Loucy (cell line): ENCODE measurements at regions not wholly inside any gene's neighbourhood (a gene's known extent, or its start where the extent isn't known, plus 50 kb on each side); places are given as distances from the start of the nearest gene placed in this dataset.
"Not testable (repeated sequence)": the region's sequence is repeated elsewhere in the genome, so short reads cannot be mapped to it uniquely, and the experiment has no call there.

Source experiments
- H2AFZ ChIP-seq: fragments of 200-600 bp; sonication (generic); 2 replicates; pipeline ENCODE4 v1.6.0; 2016; ENCODE audit warnings: antibody characterized with exemption, mild to moderate bottlenecking, low read length, moderate library complexity
- H3F3A ChIP-seq: fragments of 200-600 bp; 2 replicates; pipeline ENCODE4 v1.6.0; 2016; ENCODE audit warnings: antibody characterized with exemption, low read depth, mild to moderate bottlenecking
- H3K27me3 ChIP-seq: fragments of 200-600 bp; sonication (generic); 2 replicates; pipeline ENCODE4 v1.6.1; 2014; ENCODE audit warnings: low read length, mild to moderate bottlenecking; ENCODE audit not compliant: insufficient read depth, poor library complexity, severe bottlenecking
- H3K36me3 ChIP-seq: fragments of 200-600 bp; sonication (generic); 2 replicates; pipeline ENCODE4 v1.6.1; 2016; ENCODE audit warnings: low read length; ENCODE audit not compliant: insufficient read depth
- H3K4me1 ChIP-seq: fragments of 200-600 bp; sonication (generic); 2 replicates; pipeline ENCODE4 v1.5.1; 2014; ENCODE audit warnings: low read length, mild to moderate bottlenecking; ENCODE audit not compliant: insufficient read depth, poor library complexity, severe bottlenecking
- H3K4me2 ChIP-seq: fragments of 200-600 bp; sonication (generic); 2 replicates; pipeline ENCODE4 v1.6.0; 2014; ENCODE audit warnings: antibody characterized with exemption, low read length, low read depth, mild to moderate bottlenecking; ENCODE audit not compliant: poor library complexity, severe bottlenecking
- H3K4me3 ChIP-seq: fragments of 200-600 bp; sonication (generic); 2 replicates; pipeline ENCODE4 v1.5.1; 2014; ENCODE audit warnings: low read length, mild to moderate bottlenecking, mixed read lengths; ENCODE audit not compliant: poor library complexity, severe bottlenecking
- H3K79me2 ChIP-seq: fragments of 200-600 bp; sonication (generic); 2 replicates; pipeline ENCODE4 v1.6.1; 2014; ENCODE audit warnings: low read length; ENCODE audit not compliant: insufficient read depth
- H3K9ac ChIP-seq: fragments of 200-600 bp; sonication (generic); 2 replicates; pipeline ENCODE4 v1.6.0; 2014; ENCODE audit warnings: mild to moderate bottlenecking, low read depth, low read length, moderate library complexity; ENCODE audit not compliant: poor library complexity, severe bottlenecking
- H3K9me2 ChIP-seq: fragments of 200-600 bp; sonication (generic); replicated peaks from 2 replicates; pipeline ENCODE4 v1.6.1; 2016; ENCODE audit warnings: low read depth, low read length, mixed read lengths
- H3K9me3 ChIP-seq: fragments of 200-600 bp; sonication (generic); 2 replicates; pipeline ENCODE4 v1.6.1; 2014; ENCODE audit warnings: mild to moderate bottlenecking, antibody characterized with exemption, low read length, low read depth; ENCODE audit not compliant: insufficient read depth
- H4K20me1 ChIP-seq: fragments of 200-600 bp; sonication (generic); 2 replicates; pipeline ENCODE4 v1.6.0; 2014; ENCODE audit warnings: antibody characterized with exemption, low read length, mild to moderate bottlenecking; ENCODE audit not compliant: insufficient read depth, poor library complexity, severe bottlenecking
- CTCF ChIP-seq: fragments of 200-600 bp; sonication (generic); conservative IDR thresholded peaks from 2 replicates; pipeline ENCODE4 v1.5.1; 2014; ENCODE audit warnings: mild to moderate bottlenecking, antibody characterized with exemption, low read length
- EZH2phosphoT487 ChIP-seq: fragments of 200-600 bp; IDR thresholded peaks from 2 replicates; pipeline ENCODE4 v1.6.1; 2018; ENCODE audit warnings: antibody characterized with exemption, mild to moderate bottlenecking, moderate library complexity, borderline replicate concordance

- Histone ChIP-seq H4K20me1 (no peaks in the 10 kb centered on the region), H2AFZ (no peak overlapping the region)
These were observed 164.3 kb upstream of the PABPC3 start for GRCh38 chr13:24931450-24932251.

GRCh38 chr13:24933106-24934023, 162.6 kb upstream of the PABPC3 start:
- not testable (repeated sequence) for H3F3A ChIP-seq, H3K4me1 ChIP-seq, H3K9me2 ChIP-seq, H3K79me2 ChIP-seq, H3K4me3 ChIP-seq, H4K20me1 ChIP-seq, H3K9ac ChIP-seq, H3K9me3 ChIP-seq, H3K36me3 ChIP-seq, H3K27me3 ChIP-seq, H3K4me2 ChIP-seq, H2AFZ ChIP-seq

More at GRCh38 chr13:24931450-24932251, 164.3 kb upstream of the PABPC3 start:
- Histone ChIP-seq H3K27me3 (no peaks in the 10 kb centered on the region), H3K4me1 (no peaks in the 10 kb centered on the region), H3K9ac (no peak overlapping the region), H3F3A (no peaks in the 10 kb centered on the region), H3K36me3 (no peaks in the 10 kb centered on the region), H3K9me2 (no peaks in the 10 kb centered on the region), H3K4me3 (no peak overlapping the region), H3K79me2 (no peaks in the 10 kb centered on the region), H3K9me3 (no peaks in the 10 kb centered on the region), H3K4me2 (no peak overlapping the region)
- TF ChIP-seq CTCF (no peak), EZH2phosphoT487 (no peak)

GRCh38 chr13:24934024-24934385, 161.9 kb upstream of the PABPC3 start:
- not testable (repeated sequence) for H3F3A ChIP-seq, H4K20me1 ChIP-seq, H3K9me3 ChIP-seq, H3K9ac ChIP-seq, H3K4me2 ChIP-seq, H3K9me2 ChIP-seq, H3K27me3 ChIP-seq, H3K36me3 ChIP-seq, H3K79me2 ChIP-seq, H3K4me3 ChIP-seq, H2AFZ ChIP-seq
- H3K4me1 ChIP-seq = peaks cover 12% of the 10 kb centered on the region

- no peaks in the 10 kb centered on the region for H4K20me1 ChIP-seq
- H2AFZ ChIP-seq = no peak overlapping the region
- H3F3A ChIP-seq = no peaks in the 10 kb centered on the region
- no peaks in the 10 kb centered on the region for H3K79me2 ChIP-seq
- peak overlapping the region; percentile 62 for H3K4me2 ChIP-seq
- peak overlapping the region; percentile 70 for H3K9ac ChIP-seq
- no peaks in the 10 kb centered on the region for H3K36me3 ChIP-seq
- peaks cover 5% of the 10 kb centered on the region for H3K9me3 ChIP-seq
- no peaks in the 10 kb centered on the region for H3K9me2 ChIP-seq
- no peaks in the 10 kb centered on the region for H3K27me3 ChIP-seq
- peaks cover 25% of the 10 kb centered on the region for H3K4me1 ChIP-seq
- peak overlapping the region; percentile 44 for H3K4me3 ChIP-seq
- TF ChIP-seq CTCF = no peak
- no peak for TF ChIP-seq EZH2phosphoT487
These were observed 157.0 kb upstream of the PABPC3 start for GRCh38 chr13:24938966-24939365.

GRCh38 chr13:24941023-24941713, 154.8 kb upstream of the PABPC3 start:
- H3K9ac ChIP-seq, H3K36me3 ChIP-seq, H3K27me3 ChIP-seq, H3K4me3 ChIP-seq, H3K9me2 ChIP-seq, H3K9me3 ChIP-seq, H4K20me1 ChIP-seq, H3K79me2 ChIP-seq, H3F3A ChIP-seq, H2AFZ ChIP-seq, H3K4me2 ChIP-seq: not testable (repeated sequence)
- peaks cover 25% of the 10 kb centered on the region for H3K4me1 ChIP-seq
